T-cell (primary cell): ENCODE measurements at regions not wholly inside any gene's neighbourhood (a gene's known extent, or its start where the extent isn't known, plus 50 kb on each side); places are given as distances from the start of the nearest gene placed in this dataset.
"Not testable (repeated sequence)": the region's sequence is repeated elsewhere in the genome, so short reads cannot be mapped to it uniquely, and the experiment has no call there.

Experiments
- ATAC-seq, 4 experiments: fragments of 200-7000 bp in 3 of 4; fragments of 150-1000 bp in 1 of 4; cut with Tn5 transposase; replicated peaks in 1 of 4; 1 replicate in 3 of 4; 2 replicates in 1 of 4; pipeline ENCODE4 v1.10.0; 2021; ENCODE audit warnings: moderate library complexity in 3 of 4, mild to moderate bottlenecking in 2 of 4, moderate number of reproducible peaks in 1 of 4
- CTCF ChIA-PET, 2 donors: fragments of 300-600 bp; sonication (Branson Sonifier 250); formaldehyde crosslinking; loops; one replicate each; lab custom pipeline; 2022; ENCODE audit warnings: antibody characterized with exemption in 2 of 2; lab: Charles Lee
- POLR2A ChIA-PET, 2 donors: fragments of 300-600 bp; sonication (Branson Sonifier 250); formaldehyde crosslinking; loops; one replicate each; lab custom pipeline; 2022; ENCODE audit warnings: antibody characterized with exemption in 2 of 2; lab: Charles Lee
- DNase-seq, 35 experiments: peaks; one replicate each; pipeline versions ENCODE4 v3.0.0 to v3.0.0-alpha.2; 2013 to 2023
- H3K27ac ChIP-seq: one replicate; pipeline ENCODE4 v1.5.1; 2013; ENCODE audit warnings: low read length
- H3K27me3 ChIP-seq, 2 experiments: replicated peaks in 1 of 2; 1 replicate in 1 of 2; 2 replicates in 1 of 2; pipeline versions ENCODE4 v1.6.1 to v1.7.0; 2013; ENCODE audit warnings: low read length in 1 of 2, mixed read lengths in 1 of 2; ENCODE audit not compliant: control insufficient read depth in 2 of 2, insufficient read depth in 2 of 2; ENCODE audit errors: extremely low read depth in 1 of 2
- H3K36me3 ChIP-seq, 2 donors: 1 replicate in 1 of 2; 2 replicates in 1 of 2; pipeline versions ENCODE4 v1.6.1 to v1.7.0; 2013; ENCODE audit warnings: low read length in 1 of 2; ENCODE audit not compliant: control insufficient read depth in 2 of 2, insufficient read depth in 1 of 2; ENCODE audit errors: extremely low read depth in 1 of 2
- H3K4me1 ChIP-seq, 2 experiments: 1 replicate in 1 of 2; 2 replicates in 1 of 2; pipeline versions ENCODE4 v1.6.1 to v1.7.0; 2013; ENCODE audit warnings: low read length in 2 of 2, mixed read lengths in 1 of 2; ENCODE audit not compliant: insufficient read depth in 2 of 2, control insufficient read depth in 1 of 2; ENCODE audit errors: extremely low read depth in 1 of 2
- H3K4me3 ChIP-seq, 2 donors: 1 replicate in 1 of 2; 2 replicates in 1 of 2; pipeline versions ENCODE4 v1.5.1 to v1.7.0; 2013; ENCODE audit warnings: mild to moderate bottlenecking in 2 of 2, low read length in 1 of 2, moderate library complexity in 1 of 2; ENCODE audit not compliant: control insufficient read depth in 1 of 2; ENCODE audit errors: extremely low read depth in 1 of 2
- H3K9me3 ChIP-seq: 2 replicates; pipeline ENCODE4 v1.7.0; 2013
- H3K27ac Mint-ChIP-seq, 2 donors: one replicate each; pipeline ENCODE4 v1.8.0; 2020 to 2021; ENCODE audit warnings: mild to moderate bottlenecking in 2 of 2, mixed read lengths in 2 of 2
- H3K27me3 Mint-ChIP-seq, 2 donors: one replicate each; pipeline ENCODE4 v1.8.0; 2021 to 2022; ENCODE audit warnings: mixed read lengths in 2 of 2
- H3K36me3 Mint-ChIP-seq: one replicate; pipeline ENCODE4 v1.8.0; 2021; ENCODE audit warnings: mixed read lengths
- H3K4me1 Mint-ChIP-seq, 3 donors: one replicate each; pipeline ENCODE4 v1.8.0; 2020 to 2022; ENCODE audit warnings: mixed read lengths in 3 of 3, mild to moderate bottlenecking in 1 of 3
- H3K4me3 Mint-ChIP-seq, 3 donors: one replicate each; pipeline ENCODE4 v1.8.0; 2020 to 2022; ENCODE audit warnings: mild to moderate bottlenecking in 3 of 3, mixed read lengths in 3 of 3, moderate library complexity in 3 of 3
- H3K9me3 Mint-ChIP-seq, 3 donors: one replicate each; pipeline ENCODE4 v1.8.0; 2020 to 2022; ENCODE audit warnings: mixed read lengths in 3 of 3
- WGBS: methylation state at CpG from one replicate; pipeline ENCODE4 v1.1.5; 2013; ENCODE audit warnings: missing lambda C conversion rate; ENCODE audit not compliant: insufficient coverage; 5-methylcytosine and 5-hydroxymethylcytosine counted together

GRCh38 chr17:20653391-20653790 lies 73.9 kb downstream of the CDRT15L2 start:
- H3K4me3 Mint-ChIP-seq, H3K27me3 Mint-ChIP-seq, H3K27ac Mint-ChIP-seq, H3K9me3 Mint-ChIP-seq, DNase-seq, POLR2A ChIA-PET, H3K9me3 ChIP-seq, H3K36me3 Mint-ChIP-seq, ATAC-seq, H3K4me1 ChIP-seq, H3K27me3 ChIP-seq, H3K36me3 ChIP-seq, H3K27ac ChIP-seq, H3K4me3 ChIP-seq, CTCF ChIA-PET: not testable (repeated sequence)
- H3K4me1 Mint-ChIP-seq = peaks cover 5 to 11% (median 10%) of the 10 kb centered on the region in 3 donors
- no CpG with 5 or more reads among the region's 5 CpGs for WGBS

- H3K27me3 ChIP-seq, H3K9me3 ChIP-seq, H3K36me3 ChIP-seq, H3K27ac Mint-ChIP-seq, H3K36me3 Mint-ChIP-seq, CTCF ChIA-PET, POLR2A ChIA-PET, H3K9me3 Mint-ChIP-seq, H3K27me3 Mint-ChIP-seq, H3K4me3 Mint-ChIP-seq, ATAC-seq, H3K4me1 ChIP-seq, H3K4me3 ChIP-seq, DNase-seq, H3K27ac ChIP-seq: not testable (repeated sequence)
- no CpG with 5 or more reads among the region's 4 CpGs for WGBS
- H3K4me1 Mint-ChIP-seq = peaks cover 5 to 11% (median 10%) of the 10 kb centered on the region in 3 donors
Observed at GRCh38 chr17:20654114-20654513, 74.6 kb downstream of the CDRT15L2 start.

- H3K36me3 ChIP-seq, H3K9me3 Mint-ChIP-seq, H3K27ac Mint-ChIP-seq, H3K27me3 Mint-ChIP-seq, H3K4me3 ChIP-seq, DNase-seq, POLR2A ChIA-PET, CTCF ChIA-PET, H3K9me3 ChIP-seq, H3K27ac ChIP-seq, H3K36me3 Mint-ChIP-seq, H3K27me3 ChIP-seq, ATAC-seq, H3K4me3 Mint-ChIP-seq, H3K4me1 ChIP-seq: not testable (repeated sequence)
- H3K4me1 Mint-ChIP-seq = peaks cover 5 to 11% (median 7%) of the 10 kb centered on the region in 3 donors
- WGBS = 75% methylated on average over 2 of the region's 12 CpGs
Observed at GRCh38 chr17:20654575-20654974, 75.1 kb downstream of the CDRT15L2 start.

- H3K4me3 ChIP-seq, H3K4me1 ChIP-seq, H3K27me3 Mint-ChIP-seq, H3K27ac Mint-ChIP-seq, H3K9me3 Mint-ChIP-seq, H3K4me3 Mint-ChIP-seq, CTCF ChIA-PET, POLR2A ChIA-PET, DNase-seq, H3K36me3 ChIP-seq, H3K27me3 ChIP-seq, H3K27ac ChIP-seq, H3K4me1 Mint-ChIP-seq, H3K9me3 ChIP-seq, ATAC-seq, H3K36me3 Mint-ChIP-seq: not testable (repeated sequence)
- no CpG with 5 or more reads among the region's 6 CpGs for WGBS
Observed at GRCh38 chr17:20665103-20665955, 85.8 kb downstream of the CDRT15L2 start.

GRCh38 chr17:20666689-20667088 lies 87.2 kb downstream of the CDRT15L2 start:
- H3K27me3 ChIP-seq, H3K36me3 Mint-ChIP-seq, H3K9me3 Mint-ChIP-seq, POLR2A ChIA-PET, H3K27ac ChIP-seq, CTCF ChIA-PET, H3K27me3 Mint-ChIP-seq, H3K4me3 ChIP-seq, H3K36me3 ChIP-seq, H3K4me3 Mint-ChIP-seq, H3K4me1 ChIP-seq, H3K4me1 Mint-ChIP-seq, H3K27ac Mint-ChIP-seq, H3K9me3 ChIP-seq: not testable (repeated sequence)
- WGBS = 62% methylated on average over 3 of the region's 6 CpGs
- DNase-seq = peak in 3 of 35 experiments; percentile 2 to 11 (median 6)
- peak in 1 of 4 experiments; percentile 63 for ATAC-seq

GRCh38 chr17:20667712-20668111 lies 88.2 kb downstream of the CDRT15L2 start:
- no CpG with 5 or more reads among the region's 2 CpGs for WGBS
- H3K4me3 Mint-ChIP-seq, CTCF ChIA-PET, H3K27ac Mint-ChIP-seq, H3K27ac ChIP-seq, POLR2A ChIA-PET, H3K27me3 ChIP-seq, H3K4me3 ChIP-seq, ATAC-seq, H3K9me3 ChIP-seq, H3K9me3 Mint-ChIP-seq, H3K4me1 ChIP-seq, H3K27me3 Mint-ChIP-seq, H3K36me3 Mint-ChIP-seq, H3K4me1 Mint-ChIP-seq, H3K36me3 ChIP-seq, DNase-seq: not testable (repeated sequence)

- H3K9me3 ChIP-seq, H3K4me3 ChIP-seq, ATAC-seq, H3K27ac Mint-ChIP-seq, H3K36me3 Mint-ChIP-seq, H3K27me3 Mint-ChIP-seq, H3K4me3 Mint-ChIP-seq, H3K36me3 ChIP-seq, H3K4me1 ChIP-seq, H3K27me3 ChIP-seq, DNase-seq, POLR2A ChIA-PET, CTCF ChIA-PET, H3K9me3 Mint-ChIP-seq, H3K27ac ChIP-seq, H3K4me1 Mint-ChIP-seq: not testable (repeated sequence)
- WGBS = no CpG with 5 or more reads among the region's 4 CpGs
Observed at GRCh38 chr17:20668316-20668715, 88.8 kb downstream of the CDRT15L2 start.
